ENCODE measurements at regions not wholly inside any gene's neighbourhood (a gene's known extent, or its start where the extent isn't known, plus 50 kb on each side); places are given as distances from the start of the nearest gene placed in this dataset.

GRCh38 chr15:93900476-93901400 lies 330.6 kb upstream of the MCTP2 start:
- no peak overlapping the region for H2AFZ ChIP-seq (ENCODE audit: insufficient read depth, low read length, poor library complexity)
- H3K4me3 ChIP-seq (ENCODE audit: low read depth, low read length): no peak overlapping the region
- H3K27ac ChIP-seq (ENCODE audit: low read depth, low read length): no peak overlapping the region
- H3K36me3 ChIP-seq (ENCODE audit: control insufficient read depth in 1 of 2, insufficient read depth in 2 of 2, low read length in 2 of 2): no peaks in the 10 kb centered on the region
- H4K8ac ChIP-seq (ENCODE audit: low read depth, low read length): no peak overlapping the region
- H3K79me2 ChIP-seq (ENCODE audit: control insufficient read depth, insufficient read depth, low read length, poor library complexity): no peaks in the 10 kb centered on the region
- DNase-seq: peak; percentile 1 to 47
- H3K18ac ChIP-seq (ENCODE audit: low read length): no peak overlapping the region
- no peaks in the 10 kb centered on the region for H3K79me1 ChIP-seq (ENCODE audit: low read length)
- H2AK5ac ChIP-seq (ENCODE audit: low read length): no peak overlapping the region
- H2BK12ac ChIP-seq (ENCODE audit: low read length): no peak overlapping the region
- no peak overlapping the region for H3K4ac ChIP-seq (ENCODE audit: low read depth, low read length)
- H4K91ac ChIP-seq (ENCODE audit: low read depth, low read length): no peak overlapping the region
- WGBS (ENCODE audit: extremely low coverage, insufficient coverage, insufficient read length): no CpG with 5 or more reads among the region's 39 CpGs
- no peak overlapping the region for H4K12ac ChIP-seq (ENCODE audit: low read depth, low read length)
- H3K4me1 ChIP-seq (ENCODE audit: control insufficient read depth in 1 of 2, insufficient read depth in 2 of 2, low read length in 2 of 2): no peaks in the 10 kb centered on the region
- no peaks in the 10 kb centered on the region for H3K27me3 ChIP-seq (ENCODE audit: insufficient read depth, low read length)
- H2BK5ac ChIP-seq (ENCODE audit: low read depth, low read length, poor library complexity): no peak overlapping the region
- H3K23ac ChIP-seq (ENCODE audit: low read length): no peak overlapping the region
- no peaks in the 10 kb centered on the region for H3K9me3 ChIP-seq (ENCODE audit: insufficient read depth, low read depth, low read length)
- no peak overlapping the region for H3K14ac ChIP-seq (ENCODE audit: low read length)
- H3K4me2 ChIP-seq (ENCODE audit: low read length): no peak overlapping the region
- no peak overlapping the region for H2BK120ac ChIP-seq (ENCODE audit: insufficient read depth, low read length, poor library complexity)
- H3K9ac ChIP-seq (ENCODE audit: low read length): no peak overlapping the region

- H3K27me3 ChIP-seq (ENCODE audit: insufficient read depth, low read length): no peaks in the 10 kb centered on the region
- no peak overlapping the region for H4K91ac ChIP-seq (ENCODE audit: low read depth, low read length)
- no peak overlapping the region for H2BK12ac ChIP-seq (ENCODE audit: low read length)
- H3K4ac ChIP-seq (ENCODE audit: low read depth, low read length): no peak overlapping the region
- H2AK5ac ChIP-seq (ENCODE audit: low read length): no peak overlapping the region
- no CpG with 5 or more reads among the region's 17 CpGs for WGBS (ENCODE audit: extremely low coverage, insufficient coverage, insufficient read length)
- H3K4me1 ChIP-seq (ENCODE audit: control insufficient read depth in 1 of 2, insufficient read depth in 2 of 2, low read length in 2 of 2): no peaks in the 10 kb centered on the region
- H2BK120ac ChIP-seq (ENCODE audit: insufficient read depth, low read length, poor library complexity): no peak overlapping the region
- H2AFZ ChIP-seq (ENCODE audit: insufficient read depth, low read length, poor library complexity): no peak overlapping the region
- no peaks in the 10 kb centered on the region for H3K79me1 ChIP-seq (ENCODE audit: low read length)
- H3K18ac ChIP-seq (ENCODE audit: low read length): no peak overlapping the region
- no peak overlapping the region for H4K12ac ChIP-seq (ENCODE audit: low read depth, low read length)
- no peaks in the 10 kb centered on the region for H3K9me3 ChIP-seq (ENCODE audit: insufficient read depth, low read depth, low read length)
- no peak overlapping the region for H4K8ac ChIP-seq (ENCODE audit: low read depth, low read length)
- peak overlapping the region; percentile 39 for H3K4me3 ChIP-seq (ENCODE audit: low read depth, low read length)
- no peak overlapping the region for H3K14ac ChIP-seq (ENCODE audit: low read length)
- peak in 1 of 2 donors; percentile 2 for DNase-seq
- H2BK5ac ChIP-seq (ENCODE audit: low read depth, low read length, poor library complexity): no peak overlapping the region
- no peaks in the 10 kb centered on the region for H3K36me3 ChIP-seq (ENCODE audit: control insufficient read depth in 1 of 2, insufficient read depth in 2 of 2, low read length in 2 of 2)
- no peak overlapping the region for H3K27ac ChIP-seq (ENCODE audit: low read depth, low read length)
- no peak overlapping the region for H3K9ac ChIP-seq (ENCODE audit: low read length)
- H3K4me2 ChIP-seq (ENCODE audit: low read length): no peak overlapping the region
- H3K23ac ChIP-seq (ENCODE audit: low read length): no peak overlapping the region
- H3K79me2 ChIP-seq (ENCODE audit: control insufficient read depth, insufficient read depth, low read length, poor library complexity): no peaks in the 10 kb centered on the region
Measured at GRCh38 chr15:93899817-93900216, 331.5 kb upstream of the MCTP2 start.

GRCh38 chr15:93897377-93897776 lies 334.0 kb upstream of the MCTP2 start:
- no peak for DNase-seq
- H3K14ac ChIP-seq (ENCODE audit: low read length): no peak overlapping the region
- H3K79me2 ChIP-seq (ENCODE audit: control insufficient read depth, insufficient read depth, low read length, poor library complexity): no peaks in the 10 kb centered on the region
- no peaks in the 10 kb centered on the region for H3K36me3 ChIP-seq (ENCODE audit: control insufficient read depth in 1 of 2, insufficient read depth in 2 of 2, low read length in 2 of 2)
- H3K4ac ChIP-seq (ENCODE audit: low read depth, low read length): no peak overlapping the region
- H3K9me3 ChIP-seq (ENCODE audit: insufficient read depth, low read depth, low read length): no peaks in the 10 kb centered on the region
- no peaks in the 10 kb centered on the region for H3K79me1 ChIP-seq (ENCODE audit: low read length)
- no peaks in the 10 kb centered on the region for H3K4me1 ChIP-seq (ENCODE audit: control insufficient read depth in 1 of 2, insufficient read depth in 2 of 2, low read length in 2 of 2)
- H3K27me3 ChIP-seq (ENCODE audit: insufficient read depth, low read length): no peaks in the 10 kb centered on the region
- H3K4me3 ChIP-seq (ENCODE audit: low read depth, low read length): no peak overlapping the region
- no peak overlapping the region for H3K23ac ChIP-seq (ENCODE audit: low read length)
- H2AK5ac ChIP-seq (ENCODE audit: low read length): no peak overlapping the region
- H4K91ac ChIP-seq (ENCODE audit: low read depth, low read length): no peak overlapping the region
- no peak overlapping the region for H3K9ac ChIP-seq (ENCODE audit: low read length)
- H2BK12ac ChIP-seq (ENCODE audit: low read length): no peak overlapping the region
- H3K27ac ChIP-seq (ENCODE audit: low read depth, low read length): no peak overlapping the region
- H2BK5ac ChIP-seq (ENCODE audit: low read depth, low read length, poor library complexity): no peak overlapping the region
- H4K8ac ChIP-seq (ENCODE audit: low read depth, low read length): no peak overlapping the region
- H4K12ac ChIP-seq (ENCODE audit: low read depth, low read length): no peak overlapping the region
- H3K18ac ChIP-seq (ENCODE audit: low read length): no peak overlapping the region
- WGBS (ENCODE audit: extremely low coverage, insufficient coverage, insufficient read length): no CpG with 5 or more reads among the region's 1 CpG
- H2AFZ ChIP-seq (ENCODE audit: insufficient read depth, low read length, poor library complexity): no peak overlapping the region
- no peak overlapping the region for H2BK120ac ChIP-seq (ENCODE audit: insufficient read depth, low read length, poor library complexity)
- no peak overlapping the region for H3K4me2 ChIP-seq (ENCODE audit: low read length)

- Histone ChIP-seq H4K91ac (ENCODE audit: low read depth, low read length) (no peak overlapping the region), H3K23ac (ENCODE audit: low read length) (no peak overlapping the region), H3K4ac (ENCODE audit: low read depth, low read length) (no peak overlapping the region), H4K12ac (ENCODE audit: low read depth, low read length) (no peak overlapping the region), H3K79me1 (ENCODE audit: low read length) (no peaks in the 10 kb centered on the region), H3K79me2 (ENCODE audit: control insufficient read depth, insufficient read depth, low read length, poor library complexity) (no peaks in the 10 kb centered on the region), H2AK5ac (ENCODE audit: low read length) (no peak overlapping the region), H2BK12ac (ENCODE audit: low read length) (no peak overlapping the region), H3K36me3 (ENCODE audit: control insufficient read depth in 1 of 2, insufficient read depth in 2 of 2, low read length in 2 of 2) (no peaks in the 10 kb centered on the region), H3K9ac (ENCODE audit: low read length) (no peak overlapping the region), H3K18ac (ENCODE audit: low read length) (no peak overlapping the region), H3K9me3 (ENCODE audit: insufficient read depth, low read depth, low read length) (no peaks in the 10 kb centered on the region), H4K8ac (ENCODE audit: low read depth, low read length) (no peak overlapping the region), H3K4me1 (ENCODE audit: control insufficient read depth in 1 of 2, insufficient read depth in 2 of 2, low read length in 2 of 2) (no peaks in the 10 kb centered on the region), H2AFZ (ENCODE audit: insufficient read depth, low read length, poor library complexity) (no peak overlapping the region), H2BK5ac (ENCODE audit: low read depth, low read length, poor library complexity) (no peak overlapping the region), H3K27ac (ENCODE audit: low read depth, low read length) (no peak overlapping the region), H3K27me3 (ENCODE audit: insufficient read depth, low read length) (no peaks in the 10 kb centered on the region), H3K4me2 (ENCODE audit: low read length) (no peak overlapping the region), H2BK120ac (ENCODE audit: insufficient read depth, low read length, poor library complexity) (no peak overlapping the region), H3K14ac (ENCODE audit: low read length) (no peak overlapping the region), H3K4me3 (ENCODE audit: low read depth, low read length) (no peak overlapping the region)
- peak; percentile 79 to 81 for DNase-seq
- no CpG with 5 or more reads among the region's 5 CpGs for WGBS (ENCODE audit: extremely low coverage, insufficient coverage, insufficient read length)
Measured at GRCh38 chr15:93895976-93896770, 335.2 kb upstream of the MCTP2 start.

Measured in trophoblast cell (in vitro differentiated cells and primary cell).